Skeletal muscle cell (primary cell): ENCODE measurements at regions not wholly inside any gene's neighbourhood (a gene's known extent, or its start where the extent isn't known, plus 50 kb on each side); places are given as distances from the start of the nearest gene placed in this dataset.

Source experiments
- DNase-seq: peaks from one replicate; pipeline ENCODE4 v3.0.0-alpha.2; 2010; ENCODE audit warnings: low read depth
- H3K4me3 ChIP-seq: 2 replicates; pipeline ENCODE4 v1.5.1; 2011; ENCODE audit warnings: low read depth, mild to moderate bottlenecking, control low read depth, low read length, moderate library complexity

- H3K4me3 ChIP-seq: no peak overlapping the region
- no peak for DNase-seq
These were observed 390.6 kb upstream of the PKDCC start for GRCh38 chr2:41657226-41657625.

GRCh38 chr2:41659758-41660157, 388.1 kb upstream of the PKDCC start:
- no peak for DNase-seq
- no peak overlapping the region for H3K4me3 ChIP-seq

GRCh38 chr2:41662461-41662860, 385.4 kb upstream of the PKDCC start:
- DNase-seq: no peak
- H3K4me3 ChIP-seq: no peak overlapping the region

GRCh38 chr2:41663056-41663455, 384.8 kb upstream of the PKDCC start:
- H3K4me3 ChIP-seq: no peak overlapping the region
- DNase-seq: no peak

GRCh38 chr2:41668529-41668928, 379.3 kb upstream of the PKDCC start:
- H3K4me3 ChIP-seq: no peak overlapping the region
- no peak for DNase-seq

GRCh38 chr2:41678639-41679038, 369.2 kb upstream of the PKDCC start:
- DNase-seq: no peak
- no peak overlapping the region for H3K4me3 ChIP-seq

- no peak for DNase-seq
- no peak overlapping the region for H3K4me3 ChIP-seq
These were observed 361.7 kb upstream of the PKDCC start for GRCh38 chr2:41686156-41686555.

GRCh38 chr2:41691561-41691960, 356.3 kb upstream of the PKDCC start:
- DNase-seq: no peak
- H3K4me3 ChIP-seq: no peak overlapping the region

- H3K4me3 ChIP-seq: no peak overlapping the region
- DNase-seq: no peak
These were observed 353.2 kb upstream of the PKDCC start for GRCh38 chr2:41694536-41695049.

GRCh38 chr2:41695198-41696113, 352.4 kb upstream of the PKDCC start:
- H3K4me3 ChIP-seq: no peak overlapping the region
- no peak for DNase-seq

GRCh38 chr2:41697389-41697788, 350.4 kb upstream of the PKDCC start:
- no peak for DNase-seq
- H3K4me3 ChIP-seq: no peak overlapping the region

- DNase-seq: no peak
- no peak overlapping the region for H3K4me3 ChIP-seq
These were observed 349.0 kb upstream of the PKDCC start for GRCh38 chr2:41698678-41699422.

- no peak overlapping the region for H3K4me3 ChIP-seq
- DNase-seq: no peak
These were observed 346.6 kb upstream of the PKDCC start for GRCh38 chr2:41701231-41701630.

GRCh38 chr2:41703123-41703522, 344.7 kb upstream of the PKDCC start:
- H3K4me3 ChIP-seq: no peak overlapping the region
- DNase-seq: no peak

GRCh38 chr2:41705634-41706033, 342.2 kb upstream of the PKDCC start:
- H3K4me3 ChIP-seq: no peak overlapping the region
- no peak for DNase-seq

GRCh38 chr2:41706286-41706685, 341.5 kb upstream of the PKDCC start:
- DNase-seq: no peak
- no peak overlapping the region for H3K4me3 ChIP-seq

GRCh38 chr2:41707790-41708451, 339.9 kb upstream of the PKDCC start:
- DNase-seq: no peak
- H3K4me3 ChIP-seq: no peak overlapping the region

- H3K4me3 ChIP-seq: no peak overlapping the region
- DNase-seq: no peak
These were observed 337.9 kb upstream of the PKDCC start for GRCh38 chr2:41709702-41710599.

- no peak for DNase-seq
These were observed 336.9 kb upstream of the PKDCC start for GRCh38 chr2:41710944-41711343.

More at GRCh38 chr2:41710944-41711343, 336.9 kb upstream of the PKDCC start:
- H3K4me3 ChIP-seq: no peak overlapping the region
